PC-3 (cell line): ENCODE measurements at regions not wholly inside any gene's neighbourhood (a gene's known extent, or its start where the extent isn't known, plus 50 kb on each side); places are given as distances from the start of the nearest gene placed in this dataset.

Experiments used
- EZH2phosphoT487 ChIP-seq: fragments of 300-600 bp; sonication (generic); IDR thresholded peaks from 2 replicates; pipeline ENCODE4 v1.6.1; 2018; ENCODE audit warnings: mild to moderate bottlenecking, antibody characterized with exemption, low read length, borderline replicate concordance
- TF ChIP-seq, protein P1 (sequence below): fragments of 300-600 bp; sonication (generic); conservative IDR thresholded peaks from 2 replicates; pipeline ENCODE4 v1.5.1; 2017; ENCODE audit warnings: antibody characterized with exemption, low read depth, mild to moderate bottlenecking, low read length

DNA sequence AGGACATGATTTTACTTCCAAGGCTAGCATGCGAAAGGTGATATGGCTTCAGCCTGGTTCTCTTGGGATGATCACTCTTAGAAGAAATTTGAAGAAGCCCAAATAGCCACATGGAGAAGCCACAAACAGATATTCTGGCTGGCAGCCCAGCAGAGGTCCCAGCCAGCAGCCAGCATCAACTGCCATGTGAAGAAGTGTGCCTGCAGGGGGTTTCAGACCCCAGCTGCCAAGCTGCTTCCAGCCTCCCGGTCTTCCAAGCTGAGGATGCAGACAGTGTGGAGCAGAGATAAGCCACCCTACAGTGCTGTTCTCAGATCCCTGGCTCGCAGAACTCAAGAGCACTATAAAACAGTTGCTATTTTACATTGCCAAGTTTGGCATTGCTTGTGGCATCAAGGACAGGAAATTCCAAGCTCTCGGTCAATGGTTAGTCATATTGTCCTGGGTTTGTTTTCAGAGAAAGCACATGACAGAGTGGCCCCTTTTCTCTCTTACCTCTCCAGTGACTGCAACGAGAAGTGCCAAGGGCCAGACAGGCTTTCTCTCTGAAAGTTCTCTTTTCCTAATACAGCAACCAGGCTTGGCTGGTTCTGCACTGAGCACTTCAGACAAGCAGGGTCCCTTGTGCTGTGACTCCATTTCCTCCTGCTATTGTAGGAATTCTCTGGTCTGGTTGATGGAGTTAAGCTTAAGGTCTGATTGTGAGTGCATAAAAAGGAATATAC is 223.7 kb downstream of the ANKRD30B start:
- no peak for TF ChIP-seq EZH2phosphoT487
- TF ChIP-seq, protein P1, sequence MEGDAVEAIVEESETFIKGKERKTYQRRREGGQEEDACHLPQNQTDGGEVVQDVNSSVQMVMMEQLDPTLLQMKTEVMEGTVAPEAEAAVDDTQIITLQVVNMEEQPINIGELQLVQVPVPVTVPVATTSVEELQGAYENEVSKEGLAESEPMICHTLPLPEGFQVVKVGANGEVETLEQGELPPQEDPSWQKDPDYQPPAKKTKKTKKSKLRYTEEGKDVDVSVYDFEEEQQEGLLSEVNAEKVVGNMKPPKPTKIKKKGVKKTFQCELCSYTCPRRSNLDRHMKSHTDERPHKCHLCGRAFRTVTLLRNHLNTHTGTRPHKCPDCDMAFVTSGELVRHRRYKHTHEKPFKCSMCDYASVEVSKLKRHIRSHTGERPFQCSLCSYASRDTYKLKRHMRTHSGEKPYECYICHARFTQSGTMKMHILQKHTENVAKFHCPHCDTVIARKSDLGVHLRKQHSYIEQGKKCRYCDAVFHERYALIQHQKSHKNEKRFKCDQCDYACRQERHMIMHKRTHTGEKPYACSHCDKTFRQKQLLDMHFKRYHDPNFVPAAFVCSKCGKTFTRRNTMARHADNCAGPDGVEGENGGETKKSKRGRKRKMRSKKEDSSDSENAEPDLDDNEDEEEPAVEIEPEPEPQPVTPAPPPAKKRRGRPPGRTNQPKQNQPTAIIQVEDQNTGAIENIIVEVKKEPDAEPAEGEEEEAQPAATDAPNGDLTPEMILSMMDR, result no peak
